H1 (cell line): ENCODE measurements at regions not wholly inside any gene's neighbourhood (a gene's known extent, or its start where the extent isn't known, plus 50 kb on each side); places are given as distances from the start of the nearest gene placed in this dataset.

Source experiments
- CTCF ChIA-PET: fragments of 300-600 bp; sonication (Branson Sonifier 250); formaldehyde crosslinking; loops from one replicate; lab custom pipeline; 2021; ENCODE audit not compliant: partially characterized antibody; lab: Charles Lee
- POLR2A ChIA-PET: fragments of 300-600 bp; sonication (Branson Sonifier 250); formaldehyde crosslinking; loops from one replicate; lab custom pipeline; 2021; ENCODE audit warnings: inconsistent platforms; ENCODE audit not compliant: partially characterized antibody; lab: Charles Lee
- DNase-seq, 2 experiments: peaks; one replicate each; pipeline versions ENCODE4 v3.0.0 to v3.0.0-alpha.2; 2010 to 2022; ENCODE audit warnings: low spot score in 2 of 2, low read depth in 1 of 2, mixed read lengths in 1 of 2
- FAIRE-seq: peaks from 2 replicates; lab custom pipeline; 2011; peaks lifted over from hg19 to GRCh38; lab: Jason Lieb, UNC
- H2AFZ ChIP-seq: 2 replicates; pipeline ENCODE4 v1.8.1; 2012; ENCODE audit warnings: low read length, inconsistent platforms
- H2AK5ac ChIP-seq: 2 replicates; pipeline ENCODE4 v1.6.1; 2013; ENCODE audit warnings: low read depth, low read length
- H2BK120ac ChIP-seq: replicated peaks from 2 replicates; pipeline ENCODE3; 2013; ENCODE audit warnings: low read depth, low read length, inconsistent platforms
- H2BK12ac ChIP-seq: 2 replicates; pipeline ENCODE4 v1.6.1; 2013; ENCODE audit warnings: low read depth, low read length
- H2BK15ac ChIP-seq: 2 replicates; pipeline ENCODE4 v1.6.1; 2013; ENCODE audit warnings: low read length
- H2BK20ac ChIP-seq: 2 replicates; pipeline ENCODE4 v1.6.1; 2013; ENCODE audit warnings: low read length
- H2BK5ac ChIP-seq: 2 replicates; pipeline ENCODE4 v1.6.1; 2013; ENCODE audit warnings: low read depth, low read length
- H3K14ac ChIP-seq: 2 replicates; pipeline ENCODE4 v1.6.1; 2013; ENCODE audit warnings: inconsistent platforms; ENCODE audit not compliant: insufficient read length
- H3K18ac ChIP-seq: 2 replicates; pipeline ENCODE4 v1.6.1; 2013; ENCODE audit warnings: low read length; ENCODE audit errors: extremely low read depth
- H3K23ac ChIP-seq: 2 replicates; pipeline ENCODE4 v1.6.1; 2013; ENCODE audit warnings: inconsistent platforms; ENCODE audit not compliant: insufficient read length
- H3K23me2 ChIP-seq: 2 replicates; pipeline ENCODE4 v1.6.1; 2013; ENCODE audit warnings: low read depth, low read length
- H3K27ac ChIP-seq: 2 replicates; pipeline ENCODE4 v1.6.1; 2011; ENCODE audit warnings: low read depth, low read length, inconsistent platforms
- H3K27me3 ChIP-seq, 4 experiments: replicated peaks in 1 of 4; 1 replicate in 1 of 4; 2 replicates in 3 of 4; pipeline versions ENCODE4 v1.6.1 to v1.8.1; 2011 to 2013; ENCODE audit warnings: low read length in 3 of 4, mild to moderate bottlenecking in 3 of 4, inconsistent platforms in 2 of 4, mixed read lengths in 2 of 4, moderate library complexity in 1 of 4; ENCODE audit not compliant: control insufficient read depth in 3 of 4, insufficient read depth in 3 of 4; ENCODE audit errors: extremely low read depth in 1 of 4
- H3K36me3 ChIP-seq, 4 experiments: 2 replicates each; pipeline versions ENCODE4 v1.6.1 to v1.8.1; 2011 to 2013; ENCODE audit warnings: mild to moderate bottlenecking in 4 of 4, low read length in 3 of 4, moderate library complexity in 2 of 4, control low read depth in 1 of 4, inconsistent platforms in 1 of 4; ENCODE audit not compliant: insufficient read depth in 4 of 4, control insufficient read depth in 2 of 4
- H3K4ac ChIP-seq: replicated peaks from 2 replicates; pipeline ENCODE3; 2013; ENCODE audit warnings: low read length, low read depth, mixed read lengths, inconsistent platforms; ENCODE audit not compliant: insufficient read length
- H3K4me1 ChIP-seq, 4 experiments: replicated peaks in 1 of 4; 1 replicate in 1 of 4; 2 replicates in 3 of 4; pipeline versions ENCODE4 v1.6.1 to v1.8.1; 2011 to 2013; ENCODE audit warnings: low read length in 3 of 4, inconsistent platforms in 2 of 4, mixed read lengths in 1 of 4; ENCODE audit not compliant: insufficient read depth in 4 of 4, control insufficient read depth in 3 of 4
- H3K4me2 ChIP-seq, 2 experiments: 2 replicates each; pipeline versions ENCODE4 v1.6.1 to v1.8.1; 2011 to 2013; ENCODE audit warnings: low read depth in 2 of 2, low read length in 2 of 2, control low read depth in 1 of 2, inconsistent platforms in 1 of 2, mild to moderate bottlenecking in 1 of 2; ENCODE audit not compliant: insufficient read depth in 1 of 2
- H3K4me3 ChIP-seq, 4 experiments: fragments of 200-600, 300-600 bp in 1 of 4; sonication (generic), shearing (Covaris generic), sonication (Bioruptor Twin) in 1 of 4; 2 replicates each; pipeline versions ENCODE4 v1.5.1 to v1.8.1; 2011 to 2016; ENCODE audit warnings: low read length in 4 of 4, low read depth in 3 of 4, control low read depth in 2 of 4, inconsistent platforms in 2 of 4, mild to moderate bottlenecking in 2 of 4, mixed read lengths in 1 of 4, moderate library complexity in 1 of 4; ENCODE audit not compliant: insufficient read depth in 2 of 4; ENCODE audit errors: extremely low read depth in 1 of 4
- H3K56ac ChIP-seq: replicated peaks from 2 replicates; pipeline ENCODE3; 2013; ENCODE audit warnings: low read depth, mild to moderate bottlenecking, mixed read lengths, low read length, inconsistent platforms; ENCODE audit not compliant: insufficient read length
- H3K79me1 ChIP-seq: 2 replicates; pipeline ENCODE4 v1.6.1; 2013; ENCODE audit warnings: low read depth, low read length, control low read depth
- H3K79me2 ChIP-seq, 2 experiments: 2 replicates each; pipeline versions ENCODE4 v1.6.1 to v1.8.1; 2012 to 2013; ENCODE audit warnings: low read length in 2 of 2, mild to moderate bottlenecking in 2 of 2, inconsistent platforms in 1 of 2; ENCODE audit not compliant: insufficient read depth in 2 of 2, control insufficient read depth in 1 of 2
- H3K9ac ChIP-seq, 4 experiments: replicated peaks in 1 of 4; 1 replicate in 1 of 4; 2 replicates in 3 of 4; pipeline versions ENCODE4 v1.6.1 to v1.8.1; 2011 to 2013; ENCODE audit warnings: low read depth in 3 of 4, low read length in 3 of 4, control low read depth in 2 of 4, mild to moderate bottlenecking in 2 of 4, moderate library complexity in 2 of 4, inconsistent platforms in 1 of 4; ENCODE audit errors: extremely low read depth in 1 of 4
- H3K9me3 ChIP-seq, 2 experiments: 2 replicates each; pipeline versions ENCODE4 v1.6.1 to v1.8.1; 2012 to 2013; ENCODE audit warnings: mild to moderate bottlenecking in 2 of 2, moderate library complexity in 2 of 2, control low read depth in 1 of 2, inconsistent platforms in 1 of 2, low read depth in 1 of 2, low read length in 1 of 2, mixed read lengths in 1 of 2; ENCODE audit not compliant: insufficient read depth in 2 of 2
- H4K20me1 ChIP-seq, 2 experiments: replicated peaks in 1 of 2; 2 replicates each; pipeline versions ENCODE3 to v1.8.1; 2011 to 2013; ENCODE audit warnings: inconsistent platforms in 2 of 2, low read length in 2 of 2, mild to moderate bottlenecking in 1 of 2; ENCODE audit not compliant: insufficient read depth in 2 of 2, control insufficient read depth in 1 of 2
- H4K5ac ChIP-seq: 2 replicates; pipeline ENCODE4 v1.6.1; 2013; ENCODE audit warnings: low read length, low read depth, mixed read lengths, inconsistent platforms; ENCODE audit not compliant: insufficient read length
- H4K8ac ChIP-seq: 2 replicates; pipeline ENCODE4 v1.8.0; 2013; ENCODE audit warnings: mild to moderate bottlenecking, moderate library complexity, low read length, inconsistent platforms; ENCODE audit not compliant: insufficient read depth; ENCODE audit errors: extremely low read depth
- H4K91ac ChIP-seq: replicated peaks from 2 replicates; pipeline ENCODE3; 2013; ENCODE audit warnings: low read length, mixed read lengths, inconsistent platforms; ENCODE audit not compliant: insufficient read length
- CEBPB ChIP-seq: IDR thresholded peaks from 2 replicates; pipeline ENCODE4 v1.6.1; 2012; ENCODE audit warnings: low read depth, low read length
- EGR1 ChIP-seq: IDR thresholded peaks from 2 replicates; pipeline ENCODE4 v1.6.1; 2011; ENCODE audit warnings: low read depth, low read length, borderline replicate concordance
- HDAC2 ChIP-seq, 2 experiments: fragments of 300-600 bp in 1 of 2; sonication (generic) in 1 of 2; IDR thresholded peaks; 2 replicates each; pipeline ENCODE4 v1.6.1; 2011 to 2012; ENCODE audit warnings: low read depth in 2 of 2, low read length in 2 of 2, mild to moderate bottlenecking in 2 of 2, moderate library complexity in 2 of 2, borderline replicate concordance in 1 of 2, inconsistent platforms in 1 of 2
- JUND ChIP-seq: IDR thresholded peaks from 2 replicates; pipeline ENCODE4 v1.6.1; 2011; ENCODE audit warnings: mild to moderate bottlenecking, improper control_type of control experiment, low read length
- KDM1A ChIP-seq: fragments of 200-600, 300-600 bp; sonication (generic); IDR thresholded peaks from 2 replicates; pipeline ENCODE4 v1.7.1; 2016; ENCODE audit warnings: mild to moderate bottlenecking, low read length, borderline replicate concordance
- SIRT6 ChIP-seq: IDR thresholded peaks from one replicate; pipeline ENCODE4 v1.7.1; 2012; ENCODE audit warnings: low read length, inconsistent platforms
- SRF ChIP-seq: IDR thresholded peaks from 2 replicates; pipeline ENCODE4 v1.6.1; 2011; ENCODE audit warnings: mild to moderate bottlenecking, low read depth, low read length, moderate library complexity
- TBP ChIP-seq: IDR thresholded peaks from 2 replicates; pipeline ENCODE4 v1.6.1; 2011; ENCODE audit warnings: low read depth, low read length, improper control_type of control experiment
- TCF12 ChIP-seq: IDR thresholded peaks from 2 replicates; pipeline ENCODE4 v1.6.1; 2011; ENCODE audit warnings: low read depth, mild to moderate bottlenecking, low read length
- USF2 ChIP-seq: IDR thresholded peaks from 2 replicates; pipeline ENCODE4 v1.6.1; 2011; ENCODE audit warnings: low read length, improper control_type of control experiment
- ZNF274 ChIP-seq: IDR thresholded peaks from 2 replicates; pipeline ENCODE4 v1.7.0; 2012; ENCODE audit warnings: low read length, borderline replicate concordance; ENCODE audit errors: extremely low read depth
- WGBS, 2 experiments: shearing (Covaris generic) in 1 of 2; methylation state at CpG; one replicate each; pipeline versions ENCODE4 v1.1.6 to v1.1.7; 2013 to 2015; ENCODE audit warnings: low lambda C conversion rate in 2 of 2, mixed read lengths in 2 of 2, inconsistent platforms in 1 of 2, low coverage in 1 of 2, missing lambda C conversion rate in 1 of 2; ENCODE audit not compliant: insufficient replicate concordance in 2 of 2, insufficient coverage in 1 of 2, insufficient read length in 1 of 2; ENCODE audit errors: extremely low coverage in 1 of 2, missing lambda C conversion rate in 1 of 2; 5-methylcytosine and 5-hydroxymethylcytosine counted together

- Histone ChIP-seq H3K9me3 (no peaks in the 10 kb centered on the region), H3K79me2 (no peaks in the 10 kb centered on the region), H4K20me1 (no peaks in the 10 kb centered on the region), H2BK20ac (no peak overlapping the region), H2BK12ac (no peak overlapping the region), H3K23me2 (no peaks in the 10 kb centered on the region), H4K8ac (no peak overlapping the region), H3K4ac (no peak overlapping the region), H3K36me3 (no peaks in the 10 kb centered on the region), H2AFZ (no peak overlapping the region), H3K14ac (no peak overlapping the region), H4K91ac (no peak overlapping the region), H2AK5ac (no peak overlapping the region), H3K4me2 (no peak overlapping the region), H3K27me3 (no peaks in the 10 kb centered on the region), H2BK5ac (no peak overlapping the region), H3K9ac (no peak overlapping the region), H3K4me1 (no peaks in the 10 kb centered on the region), H3K79me1 (no peaks in the 10 kb centered on the region), H2BK15ac (no peak overlapping the region), H3K27ac (no peak overlapping the region), H2BK120ac (no peak overlapping the region), H3K56ac (no peak overlapping the region), H3K23ac (no peak overlapping the region), H4K5ac (no peak overlapping the region), H3K4me3 (no peak overlapping the region), H3K18ac (no peak overlapping the region)
- CTCF ChIA-PET = interaction anchor here (0.6 kb wide), 1 partner anchor 60 kb away, joined by 3 read pairs; no protein-coding TSS in a partner anchor
- POLR2A ChIA-PET = no interaction called here
- FAIRE-seq (no peak), DNase-seq (no peak)
- WGBS, 2 experiments = 85% methylated on average over 4 of the region's 4 CpGs; no CpG with 5 or more reads in 1 of the 2 experiments
- TF ChIP-seq SIRT6 (no peak), SRF (no peak), EGR1 (no peak), HDAC2 (IDR thresholded peaks at IDR 0.05; ENCODE audit: borderline replicate concordance in 1 of 2, low read depth in 2 of 2, low read length in 2 of 2) (no peak), TCF12 (no peak), ZNF274 (no peak), TBP (no peak), JUND (no peak), USF2 (no peak), KDM1A (no peak), CEBPB (no peak)
Measured at GRCh38 chr12:22740656-22741355, 115.8 kb downstream of the ETNK1 start.
